ENCODE measurements at regions not wholly inside any gene's neighbourhood (a gene's known extent, or its start where the extent isn't known, plus 50 kb on each side); places are given as distances from the start of the nearest gene placed in this dataset.

DNA sequence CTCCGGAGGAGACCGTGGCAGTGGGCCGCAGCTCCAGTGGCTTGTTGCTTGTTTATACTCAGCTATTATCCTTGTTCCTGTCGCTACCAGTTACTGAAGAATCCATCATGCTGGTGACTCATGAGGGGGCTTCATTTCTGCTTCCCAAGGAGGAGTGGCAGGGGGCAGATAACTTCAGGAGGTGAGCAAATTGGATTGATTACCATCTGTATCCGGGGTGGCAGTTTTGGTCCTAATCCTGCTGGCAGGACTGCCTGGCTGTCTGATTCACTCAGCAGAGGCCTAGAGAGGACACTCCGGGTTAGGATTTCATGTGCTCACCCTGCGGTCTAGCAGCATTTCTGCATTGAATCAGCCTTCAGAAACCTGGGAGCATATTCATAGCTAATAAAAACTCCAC is 230.0 kb downstream of the ACTR3 start:
- TF ChIP-seq POLR2A (IDR thresholded peaks at IDR 0.05), result no peak
- TF ChIP-seq, protein P1, sequence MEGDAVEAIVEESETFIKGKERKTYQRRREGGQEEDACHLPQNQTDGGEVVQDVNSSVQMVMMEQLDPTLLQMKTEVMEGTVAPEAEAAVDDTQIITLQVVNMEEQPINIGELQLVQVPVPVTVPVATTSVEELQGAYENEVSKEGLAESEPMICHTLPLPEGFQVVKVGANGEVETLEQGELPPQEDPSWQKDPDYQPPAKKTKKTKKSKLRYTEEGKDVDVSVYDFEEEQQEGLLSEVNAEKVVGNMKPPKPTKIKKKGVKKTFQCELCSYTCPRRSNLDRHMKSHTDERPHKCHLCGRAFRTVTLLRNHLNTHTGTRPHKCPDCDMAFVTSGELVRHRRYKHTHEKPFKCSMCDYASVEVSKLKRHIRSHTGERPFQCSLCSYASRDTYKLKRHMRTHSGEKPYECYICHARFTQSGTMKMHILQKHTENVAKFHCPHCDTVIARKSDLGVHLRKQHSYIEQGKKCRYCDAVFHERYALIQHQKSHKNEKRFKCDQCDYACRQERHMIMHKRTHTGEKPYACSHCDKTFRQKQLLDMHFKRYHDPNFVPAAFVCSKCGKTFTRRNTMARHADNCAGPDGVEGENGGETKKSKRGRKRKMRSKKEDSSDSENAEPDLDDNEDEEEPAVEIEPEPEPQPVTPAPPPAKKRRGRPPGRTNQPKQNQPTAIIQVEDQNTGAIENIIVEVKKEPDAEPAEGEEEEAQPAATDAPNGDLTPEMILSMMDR (IDR thresholded peaks at IDR 0.05), result no peak
- TF ChIP-seq POLR2AphosphoS5 (IDR thresholded peaks at IDR 0.05), result no peak
